ENCODE measurements at regions not wholly inside any gene's neighbourhood (a gene's known extent, or its start where the extent isn't known, plus 50 kb on each side); places are given as distances from the start of the nearest gene placed in this dataset.

DNA sequence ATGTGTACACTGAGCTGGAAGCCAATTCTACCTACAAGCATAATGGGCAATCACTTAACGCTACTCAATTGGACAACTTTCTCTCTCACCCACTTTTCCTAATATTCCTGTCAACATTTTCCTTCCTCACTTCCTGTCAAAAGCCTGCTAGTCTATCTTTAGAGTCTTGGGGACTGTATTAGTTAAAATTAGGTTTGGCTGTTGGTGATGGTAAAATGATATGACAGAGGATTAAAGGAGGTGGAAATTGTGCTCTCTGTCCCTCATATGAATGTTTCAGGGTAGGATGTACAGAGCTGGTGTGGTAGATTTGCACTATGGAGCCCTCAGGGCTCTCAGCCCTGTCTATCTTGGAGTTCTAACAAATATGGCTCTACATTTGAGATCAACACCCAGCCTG is 129.7 kb downstream of the CEP57L1 start:
- TF ChIP-seq, protein P1, sequence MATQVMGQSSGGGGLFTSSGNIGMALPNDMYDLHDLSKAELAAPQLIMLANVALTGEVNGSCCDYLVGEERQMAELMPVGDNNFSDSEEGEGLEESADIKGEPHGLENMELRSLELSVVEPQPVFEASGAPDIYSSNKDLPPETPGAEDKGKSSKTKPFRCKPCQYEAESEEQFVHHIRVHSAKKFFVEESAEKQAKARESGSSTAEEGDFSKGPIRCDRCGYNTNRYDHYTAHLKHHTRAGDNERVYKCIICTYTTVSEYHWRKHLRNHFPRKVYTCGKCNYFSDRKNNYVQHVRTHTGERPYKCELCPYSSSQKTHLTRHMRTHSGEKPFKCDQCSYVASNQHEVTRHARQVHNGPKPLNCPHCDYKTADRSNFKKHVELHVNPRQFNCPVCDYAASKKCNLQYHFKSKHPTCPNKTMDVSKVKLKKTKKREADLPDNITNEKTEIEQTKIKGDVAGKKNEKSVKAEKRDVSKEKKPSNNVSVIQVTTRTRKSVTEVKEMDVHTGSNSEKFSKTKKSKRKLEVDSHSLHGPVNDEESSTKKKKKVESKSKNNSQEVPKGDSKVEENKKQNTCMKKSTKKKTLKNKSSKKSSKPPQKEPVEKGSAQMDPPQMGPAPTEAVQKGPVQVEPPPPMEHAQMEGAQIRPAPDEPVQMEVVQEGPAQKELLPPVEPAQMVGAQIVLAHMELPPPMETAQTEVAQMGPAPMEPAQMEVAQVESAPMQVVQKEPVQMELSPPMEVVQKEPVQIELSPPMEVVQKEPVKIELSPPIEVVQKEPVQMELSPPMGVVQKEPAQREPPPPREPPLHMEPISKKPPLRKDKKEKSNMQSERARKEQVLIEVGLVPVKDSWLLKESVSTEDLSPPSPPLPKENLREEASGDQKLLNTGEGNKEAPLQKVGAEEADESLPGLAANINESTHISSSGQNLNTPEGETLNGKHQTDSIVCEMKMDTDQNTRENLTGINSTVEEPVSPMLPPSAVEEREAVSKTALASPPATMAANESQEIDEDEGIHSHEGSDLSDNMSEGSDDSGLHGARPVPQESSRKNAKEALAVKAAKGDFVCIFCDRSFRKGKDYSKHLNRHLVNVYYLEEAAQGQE (IDR thresholded peaks at IDR 0.05; ENCODE audit: insufficient replicate concordance, low read depth): no peak
- no peak for TF ChIP-seq GABPA (IDR thresholded peaks at IDR 0.05; ENCODE audit: low read depth)
- no peak for TF ChIP-seq SPI1 (IDR thresholded peaks at IDR 0.05; ENCODE audit: borderline replicate concordance, low read depth)
- TF ChIP-seq, protein P2, sequence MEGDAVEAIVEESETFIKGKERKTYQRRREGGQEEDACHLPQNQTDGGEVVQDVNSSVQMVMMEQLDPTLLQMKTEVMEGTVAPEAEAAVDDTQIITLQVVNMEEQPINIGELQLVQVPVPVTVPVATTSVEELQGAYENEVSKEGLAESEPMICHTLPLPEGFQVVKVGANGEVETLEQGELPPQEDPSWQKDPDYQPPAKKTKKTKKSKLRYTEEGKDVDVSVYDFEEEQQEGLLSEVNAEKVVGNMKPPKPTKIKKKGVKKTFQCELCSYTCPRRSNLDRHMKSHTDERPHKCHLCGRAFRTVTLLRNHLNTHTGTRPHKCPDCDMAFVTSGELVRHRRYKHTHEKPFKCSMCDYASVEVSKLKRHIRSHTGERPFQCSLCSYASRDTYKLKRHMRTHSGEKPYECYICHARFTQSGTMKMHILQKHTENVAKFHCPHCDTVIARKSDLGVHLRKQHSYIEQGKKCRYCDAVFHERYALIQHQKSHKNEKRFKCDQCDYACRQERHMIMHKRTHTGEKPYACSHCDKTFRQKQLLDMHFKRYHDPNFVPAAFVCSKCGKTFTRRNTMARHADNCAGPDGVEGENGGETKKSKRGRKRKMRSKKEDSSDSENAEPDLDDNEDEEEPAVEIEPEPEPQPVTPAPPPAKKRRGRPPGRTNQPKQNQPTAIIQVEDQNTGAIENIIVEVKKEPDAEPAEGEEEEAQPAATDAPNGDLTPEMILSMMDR (IDR thresholded peaks at IDR 0.05; ENCODE audit: insufficient read depth, low read length): no peak
- no peak for TF ChIP-seq POLR2AphosphoS5 (IDR thresholded peaks at IDR 0.05; ENCODE audit: low read depth)
- DNase-seq (ENCODE audit: low read depth in 1 of 2, low spot score in 1 of 2): no peak
- H3K4me3 ChIP-seq (replicated peaks; ENCODE audit: insufficient read depth, low read length): no peak overlapping the region
- no peaks in the 10 kb centered on the region for H3K27me3 ChIP-seq (ENCODE audit: insufficient read depth, poor library complexity, severe bottlenecking)
- no peak overlapping the region for H3K27ac ChIP-seq (replicated peaks)

DNA sequence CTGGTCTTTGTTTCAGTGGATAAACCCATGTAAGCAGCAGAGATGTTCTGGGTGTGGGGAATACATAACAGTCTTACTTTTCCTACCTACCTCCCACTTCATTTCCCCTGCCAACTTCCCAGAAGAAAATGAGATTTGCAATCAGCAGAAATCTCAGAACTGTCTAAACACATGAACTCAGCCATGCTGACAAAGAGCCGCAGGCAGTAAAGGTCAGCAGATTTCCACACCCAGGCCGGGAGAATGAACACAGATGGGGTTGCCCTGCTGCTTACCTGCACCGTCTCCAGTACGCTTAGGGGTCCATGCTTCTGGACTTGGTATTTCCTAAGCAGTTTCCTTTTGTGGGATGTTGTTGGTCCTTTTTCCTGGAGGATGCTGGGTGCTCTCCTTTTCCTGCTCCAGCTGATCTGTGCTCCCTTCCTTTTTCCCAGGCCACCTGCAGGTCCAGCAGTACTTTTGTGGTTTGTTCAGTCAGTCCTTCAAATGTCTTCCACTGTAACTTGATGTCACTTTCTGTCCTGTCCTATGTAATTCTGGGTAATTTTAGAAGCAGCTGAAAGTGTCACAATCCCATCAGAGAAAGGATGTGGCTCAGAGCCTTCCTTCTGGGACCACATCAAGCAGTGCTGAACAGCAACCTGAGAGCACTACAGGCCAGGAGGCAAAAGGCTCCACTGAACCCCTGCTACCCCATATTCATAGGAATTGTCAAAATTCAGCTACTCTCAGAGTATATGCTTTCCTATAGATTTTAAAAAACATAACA is 129.0 kb downstream of the CEP57L1 start:
- no peak for DNase-seq (ENCODE audit: low read depth in 1 of 2, low spot score in 1 of 2)
- TF ChIP-seq, protein P1 (IDR thresholded peaks at IDR 0.05; ENCODE audit: insufficient replicate concordance, low read depth): no peak
- TF ChIP-seq GABPA (IDR thresholded peaks at IDR 0.05; ENCODE audit: low read depth): no peak
- H3K4me3 ChIP-seq (replicated peaks; ENCODE audit: insufficient read depth, low read length): no peak overlapping the region
- no peak overlapping the region for H3K27ac ChIP-seq (replicated peaks)
- H3K27me3 ChIP-seq (ENCODE audit: insufficient read depth, poor library complexity, severe bottlenecking): no peaks in the 10 kb centered on the region

GRCh38 chr6:109222848-109223247 is 127.5 kb downstream of the CEP57L1 start:
- DNase-seq (ENCODE audit: low read depth in 1 of 2, low spot score in 1 of 2): no peak
- no peak overlapping the region for H3K27ac ChIP-seq (replicated peaks)
- H3K27me3 ChIP-seq (ENCODE audit: insufficient read depth, poor library complexity, severe bottlenecking): no peaks in the 10 kb centered on the region
- H3K4me3 ChIP-seq (replicated peaks; ENCODE audit: insufficient read depth, low read length): no peak overlapping the region
- TF ChIP-seq, protein P1 (IDR thresholded peaks at IDR 0.05; ENCODE audit: insufficient replicate concordance, low read depth): no peak
- TF ChIP-seq, protein P2 (IDR thresholded peaks at IDR 0.05; ENCODE audit: insufficient read depth, low read length): no peak
- no peak for TF ChIP-seq SPI1 (IDR thresholded peaks at IDR 0.05; ENCODE audit: borderline replicate concordance, low read depth)
- no peak for TF ChIP-seq GABPA (IDR thresholded peaks at IDR 0.05; ENCODE audit: low read depth)
- no peak for TF ChIP-seq POLR2AphosphoS5 (IDR thresholded peaks at IDR 0.05; ENCODE audit: low read depth)

Measured in HL-60 (cell line).